ENCODE measurements at regions not wholly inside any gene's neighbourhood (a gene's known extent, or its start where the extent isn't known, plus 50 kb on each side); places are given as distances from the start of the nearest gene placed in this dataset.

DNA sequence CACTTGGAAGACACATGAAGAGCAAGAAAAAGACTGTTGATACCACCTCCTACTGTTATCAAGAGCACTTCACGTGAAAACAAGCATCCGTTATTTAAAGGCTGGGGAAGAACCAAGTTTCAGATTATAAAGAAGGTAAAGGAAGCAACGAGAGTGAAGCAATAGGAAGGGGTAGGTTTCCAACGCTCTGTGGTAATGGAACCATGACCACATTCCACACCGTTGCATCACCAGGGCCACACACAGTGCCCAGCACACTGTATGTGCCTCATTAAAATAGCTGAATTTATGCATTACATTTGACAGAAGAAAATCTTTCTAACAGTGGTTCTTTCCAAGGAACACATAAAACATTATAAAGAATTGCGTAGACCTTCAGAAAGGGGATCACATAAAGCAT is 435.8 kb downstream of the MRPL39 start:
- TF ChIP-seq KDM1A (IDR thresholded peaks at IDR 0.05; ENCODE audit: low read depth) = no peak
- no peak for TF ChIP-seq JUN (IDR thresholded peaks at IDR 0.05)
- TF ChIP-seq, protein P1, sequence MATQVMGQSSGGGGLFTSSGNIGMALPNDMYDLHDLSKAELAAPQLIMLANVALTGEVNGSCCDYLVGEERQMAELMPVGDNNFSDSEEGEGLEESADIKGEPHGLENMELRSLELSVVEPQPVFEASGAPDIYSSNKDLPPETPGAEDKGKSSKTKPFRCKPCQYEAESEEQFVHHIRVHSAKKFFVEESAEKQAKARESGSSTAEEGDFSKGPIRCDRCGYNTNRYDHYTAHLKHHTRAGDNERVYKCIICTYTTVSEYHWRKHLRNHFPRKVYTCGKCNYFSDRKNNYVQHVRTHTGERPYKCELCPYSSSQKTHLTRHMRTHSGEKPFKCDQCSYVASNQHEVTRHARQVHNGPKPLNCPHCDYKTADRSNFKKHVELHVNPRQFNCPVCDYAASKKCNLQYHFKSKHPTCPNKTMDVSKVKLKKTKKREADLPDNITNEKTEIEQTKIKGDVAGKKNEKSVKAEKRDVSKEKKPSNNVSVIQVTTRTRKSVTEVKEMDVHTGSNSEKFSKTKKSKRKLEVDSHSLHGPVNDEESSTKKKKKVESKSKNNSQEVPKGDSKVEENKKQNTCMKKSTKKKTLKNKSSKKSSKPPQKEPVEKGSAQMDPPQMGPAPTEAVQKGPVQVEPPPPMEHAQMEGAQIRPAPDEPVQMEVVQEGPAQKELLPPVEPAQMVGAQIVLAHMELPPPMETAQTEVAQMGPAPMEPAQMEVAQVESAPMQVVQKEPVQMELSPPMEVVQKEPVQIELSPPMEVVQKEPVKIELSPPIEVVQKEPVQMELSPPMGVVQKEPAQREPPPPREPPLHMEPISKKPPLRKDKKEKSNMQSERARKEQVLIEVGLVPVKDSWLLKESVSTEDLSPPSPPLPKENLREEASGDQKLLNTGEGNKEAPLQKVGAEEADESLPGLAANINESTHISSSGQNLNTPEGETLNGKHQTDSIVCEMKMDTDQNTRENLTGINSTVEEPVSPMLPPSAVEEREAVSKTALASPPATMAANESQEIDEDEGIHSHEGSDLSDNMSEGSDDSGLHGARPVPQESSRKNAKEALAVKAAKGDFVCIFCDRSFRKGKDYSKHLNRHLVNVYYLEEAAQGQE (IDR thresholded peaks at IDR 0.05) = no peak
- TF ChIP-seq BHLHE40 (IDR thresholded peaks at IDR 0.05; ENCODE audit: low read depth, low read length) = no peak
- no peak for TF ChIP-seq POLR2A (IDR thresholded peaks at IDR 0.05; ENCODE audit: low read length)
- TF ChIP-seq, protein P2, sequence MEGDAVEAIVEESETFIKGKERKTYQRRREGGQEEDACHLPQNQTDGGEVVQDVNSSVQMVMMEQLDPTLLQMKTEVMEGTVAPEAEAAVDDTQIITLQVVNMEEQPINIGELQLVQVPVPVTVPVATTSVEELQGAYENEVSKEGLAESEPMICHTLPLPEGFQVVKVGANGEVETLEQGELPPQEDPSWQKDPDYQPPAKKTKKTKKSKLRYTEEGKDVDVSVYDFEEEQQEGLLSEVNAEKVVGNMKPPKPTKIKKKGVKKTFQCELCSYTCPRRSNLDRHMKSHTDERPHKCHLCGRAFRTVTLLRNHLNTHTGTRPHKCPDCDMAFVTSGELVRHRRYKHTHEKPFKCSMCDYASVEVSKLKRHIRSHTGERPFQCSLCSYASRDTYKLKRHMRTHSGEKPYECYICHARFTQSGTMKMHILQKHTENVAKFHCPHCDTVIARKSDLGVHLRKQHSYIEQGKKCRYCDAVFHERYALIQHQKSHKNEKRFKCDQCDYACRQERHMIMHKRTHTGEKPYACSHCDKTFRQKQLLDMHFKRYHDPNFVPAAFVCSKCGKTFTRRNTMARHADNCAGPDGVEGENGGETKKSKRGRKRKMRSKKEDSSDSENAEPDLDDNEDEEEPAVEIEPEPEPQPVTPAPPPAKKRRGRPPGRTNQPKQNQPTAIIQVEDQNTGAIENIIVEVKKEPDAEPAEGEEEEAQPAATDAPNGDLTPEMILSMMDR (IDR thresholded peaks at IDR 0.05) = no peak
- TF ChIP-seq RAD21 (conservative IDR thresholded peaks at IDR 0.05 in 1 of 2, IDR thresholded peaks at IDR 0.05 in 1 of 2) = no peak
- TF ChIP-seq KDM5A (IDR thresholded peaks at IDR 0.05) = no peak
- TF ChIP-seq RCOR1 (IDR thresholded peaks at IDR 0.05; ENCODE audit: low read depth, low read length) = no peak
- no peak for TF ChIP-seq EP300 (IDR thresholded peaks at IDR 0.05)

Data from A549 (cell line).